Neuronal stem cell (in vitro differentiated cells): ENCODE measurements at regions not wholly inside any gene's neighbourhood (a gene's known extent, or its start where the extent isn't known, plus 50 kb on each side); places are given as distances from the start of the nearest gene placed in this dataset.

Source experiments
- DNase-seq: peaks from one replicate; pipeline ENCODE4 v3.0.0-alpha.2; 2013; ENCODE audit warnings: low spot score
- H2AFZ ChIP-seq: one replicate; pipeline ENCODE4 v1.6.1; 2013; ENCODE audit warnings: mild to moderate bottlenecking, low read length, inconsistent platforms
- H2AK5ac ChIP-seq: 2 replicates; pipeline ENCODE4 v1.6.1; 2013; ENCODE audit warnings: low read depth, mild to moderate bottlenecking, inconsistent platforms, low read length, moderate library complexity, mixed read lengths
- H2BK120ac ChIP-seq: 2 replicates; pipeline ENCODE4 v1.6.1; 2013; ENCODE audit warnings: low read depth, mild to moderate bottlenecking, inconsistent platforms, low read length, moderate library complexity, mixed read lengths
- H2BK12ac ChIP-seq: one replicate; pipeline ENCODE4 v1.6.1; 2013; ENCODE audit warnings: low read length, inconsistent platforms
- H2BK15ac ChIP-seq: 2 replicates; pipeline ENCODE4 v1.6.1; 2013; ENCODE audit warnings: mild to moderate bottlenecking, low read length, inconsistent platforms, mixed read lengths
- H2BK5ac ChIP-seq: one replicate; pipeline ENCODE4 v1.6.1; 2013; ENCODE audit warnings: inconsistent platforms, mild to moderate bottlenecking, low read length, moderate library complexity
- H3K14ac ChIP-seq: one replicate; pipeline ENCODE4 v1.6.1; 2013; ENCODE audit warnings: low read length, inconsistent platforms
- H3K18ac ChIP-seq: 2 replicates; pipeline ENCODE4 v1.6.1; 2013; ENCODE audit warnings: low read length, inconsistent platforms
- H3K23ac ChIP-seq: 2 replicates; pipeline ENCODE4 v1.6.1; 2013; ENCODE audit warnings: low read depth, mild to moderate bottlenecking, mixed read lengths, low read length, inconsistent platforms; ENCODE audit not compliant: poor library complexity
- H3K27ac ChIP-seq: replicated peaks from 3 replicates; pipeline ENCODE4 v1.5.1; 2013; ENCODE audit warnings: low read length, inconsistent platforms
- H3K27me3 ChIP-seq, 3 experiments: 2 replicates each; pipeline ENCODE4 v1.6.1; 2013; ENCODE audit warnings: low read length in 3 of 3, mild to moderate bottlenecking in 2 of 3, inconsistent platforms in 1 of 3, low read depth in 1 of 3, mixed read lengths in 1 of 3, moderate library complexity in 1 of 3; ENCODE audit not compliant: control insufficient read depth in 3 of 3, insufficient read depth in 3 of 3
- H3K36me3 ChIP-seq, 2 donors: replicated peaks in 1 of 2; 2 replicates each; pipeline ENCODE4 v1.6.1; 2013; ENCODE audit warnings: low read length in 2 of 2; ENCODE audit not compliant: control insufficient read depth in 2 of 2, insufficient read depth in 2 of 2
- H3K4ac ChIP-seq: 2 replicates; pipeline ENCODE4 v1.6.1; 2013; ENCODE audit warnings: inconsistent platforms, mild to moderate bottlenecking, low read length, moderate library complexity
- H3K4me1 ChIP-seq, 2 donors: 1 replicate in 1 of 2; 2 replicates in 1 of 2; pipeline ENCODE4 v1.6.1; 2013; ENCODE audit warnings: low read length in 2 of 2, low read depth in 1 of 2; ENCODE audit not compliant: control insufficient read depth in 2 of 2, insufficient read depth in 1 of 2
- H3K4me2 ChIP-seq: one replicate; pipeline ENCODE4 v1.6.1; 2013; ENCODE audit warnings: mild to moderate bottlenecking, low read length, inconsistent platforms; ENCODE audit not compliant: insufficient read depth, poor library complexity, severe bottlenecking
- H3K4me3 ChIP-seq, 2 donors: 2 replicates each; pipeline ENCODE4 v1.5.1; 2013; ENCODE audit warnings: low read length in 2 of 2, mild to moderate bottlenecking in 2 of 2, inconsistent platforms in 1 of 2, moderate library complexity in 1 of 2
- H3K79me1 ChIP-seq: one replicate; pipeline ENCODE4 v1.6.1; 2013; ENCODE audit warnings: low read depth, mild to moderate bottlenecking, inconsistent platforms, low read length, moderate library complexity
- H3K9ac ChIP-seq: one replicate; pipeline ENCODE4 v1.6.1; 2013; ENCODE audit warnings: mild to moderate bottlenecking, low read depth, low read length, inconsistent platforms; ENCODE audit not compliant: poor library complexity
- H3K9me3 ChIP-seq, 2 donors: replicated peaks in 1 of 2; 2 replicates each; pipeline versions ENCODE3 to v1.6.1; 2013; ENCODE audit warnings: low read length in 2 of 2, mild to moderate bottlenecking in 2 of 2, inconsistent platforms in 1 of 2, low read depth in 1 of 2, mixed read lengths in 1 of 2, moderate library complexity in 1 of 2; ENCODE audit not compliant: control insufficient read depth in 2 of 2, insufficient read depth in 1 of 2
- H4K8ac ChIP-seq: one replicate; pipeline ENCODE4 v1.6.1; 2013; ENCODE audit warnings: low read depth, mild to moderate bottlenecking, inconsistent platforms, low read length, moderate library complexity
- H4K91ac ChIP-seq: one replicate; pipeline ENCODE4 v1.6.1; 2013; ENCODE audit warnings: low read length, low read depth, mild to moderate bottlenecking, inconsistent platforms; ENCODE audit not compliant: poor library complexity
- WGBS, 2 donors: extraction: QIAGEN DNeasy Blood & Tissue Kit; methylation state at CpG; one replicate each; pipeline ENCODE4 v1.1.7; 2013; ENCODE audit warnings: missing lambda C conversion rate in 2 of 2, mixed read lengths in 1 of 2; ENCODE audit not compliant: insufficient read length in 2 of 2, insufficient replicate concordance in 1 of 2; ENCODE audit errors: extremely low coverage in 2 of 2; 5-methylcytosine and 5-hydroxymethylcytosine counted together

DNA sequence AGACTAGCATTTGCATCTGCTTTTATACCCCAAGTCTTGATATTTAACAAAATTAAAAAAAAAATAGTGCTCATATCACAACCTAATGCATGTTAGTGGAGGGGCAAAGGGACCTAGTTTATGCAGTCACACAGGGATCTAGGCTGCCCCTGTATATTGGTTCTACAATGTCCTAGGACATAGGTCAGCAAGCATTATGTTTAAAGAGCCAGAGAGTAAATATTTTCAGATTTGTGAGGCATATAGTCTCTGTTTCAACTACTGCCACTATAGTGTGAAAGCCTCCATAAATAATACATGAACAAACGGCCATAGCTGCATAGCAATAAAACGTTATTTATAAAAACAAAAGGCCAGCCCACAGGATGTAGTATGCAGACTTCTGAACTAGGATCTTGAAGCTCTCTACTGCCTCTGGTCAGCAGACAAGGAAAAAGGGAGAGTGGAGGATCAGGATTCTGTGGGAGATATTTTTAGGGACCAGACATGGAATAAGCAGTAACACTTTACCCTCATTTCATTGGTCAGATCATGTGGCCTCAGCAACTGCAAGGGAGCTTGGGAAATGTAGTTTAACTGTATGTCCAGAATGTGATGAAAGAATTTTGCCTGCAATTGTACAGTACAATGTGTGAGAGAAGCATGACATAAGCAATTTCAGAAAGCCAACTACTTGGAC, 414.2 kb upstream of the SPTLC3 start:
- Histone ChIP-seq H3K23ac (no peak overlapping the region), H2BK12ac (no peak overlapping the region), H3K4me3 (no peak overlapping the region), H3K4ac (no peak overlapping the region), H2BK5ac (no peak overlapping the region), H2BK120ac (no peak overlapping the region), H3K27me3 (no peaks in the 10 kb centered on the region), H2AK5ac (no peak overlapping the region), H3K4me2 (no peak overlapping the region), H3K27ac (no peak overlapping the region), H3K14ac (no peak overlapping the region), H3K36me3 (no peaks in the 10 kb centered on the region), H3K18ac (no peak overlapping the region), H4K91ac (no peak overlapping the region), H3K4me1 (no peaks in the 10 kb centered on the region), H4K8ac (no peak overlapping the region), H3K79me1 (no peaks in the 10 kb centered on the region), H2BK15ac (no peak overlapping the region), H2AFZ (peak overlapping the region; percentile 80), H3K9me3 (no peaks in the 10 kb centered on the region), H3K9ac (no peak overlapping the region)
- WGBS, 2 donors = no CpG with 5 or more reads among the region's 2 CpGs
- no peak for DNase-seq

DNA sequence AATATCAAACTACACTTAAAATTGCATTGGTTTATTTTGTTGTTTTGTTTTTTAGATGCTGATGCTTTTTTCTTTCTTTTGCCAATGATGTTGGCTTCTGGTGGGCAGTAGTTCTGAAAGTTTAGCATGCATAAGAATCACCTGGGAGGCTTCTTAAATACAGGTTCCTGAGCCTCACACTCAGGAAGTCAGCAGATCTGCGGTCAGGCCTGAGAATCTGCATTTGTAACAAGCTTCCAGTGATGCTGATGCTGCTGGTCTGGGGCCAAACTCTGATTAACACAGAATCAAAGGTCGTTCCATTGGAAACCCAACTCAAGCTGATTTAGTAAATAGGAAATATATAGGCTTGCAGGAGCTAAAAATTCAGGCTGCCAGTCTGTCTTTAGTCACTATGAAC, 412.9 kb upstream of the SPTLC3 start:
- Histone ChIP-seq H3K23ac (no peak overlapping the region), H2BK120ac (no peak overlapping the region), H3K4me1 (no peaks in the 10 kb centered on the region), H3K27ac (no peak overlapping the region), H2AK5ac (no peak overlapping the region), H4K91ac (no peak overlapping the region), H3K79me1 (no peaks in the 10 kb centered on the region), H3K36me3 (no peaks in the 10 kb centered on the region), H3K9me3 (no peaks in the 10 kb centered on the region), H3K4me3 (no peak overlapping the region), H4K8ac (no peak overlapping the region), H2BK5ac (no peak overlapping the region), H2BK15ac (no peak overlapping the region), H2AFZ (no peak overlapping the region), H3K18ac (no peak overlapping the region), H2BK12ac (no peak overlapping the region), H3K4me2 (no peak overlapping the region), H3K9ac (no peak overlapping the region), H3K4ac (no peak overlapping the region), H3K27me3 (no peaks in the 10 kb centered on the region), H3K14ac (no peak overlapping the region)
- no CpG with 5 or more reads among the region's 2 CpGs for WGBS, 2 donors
- no peak for DNase-seq

DNA sequence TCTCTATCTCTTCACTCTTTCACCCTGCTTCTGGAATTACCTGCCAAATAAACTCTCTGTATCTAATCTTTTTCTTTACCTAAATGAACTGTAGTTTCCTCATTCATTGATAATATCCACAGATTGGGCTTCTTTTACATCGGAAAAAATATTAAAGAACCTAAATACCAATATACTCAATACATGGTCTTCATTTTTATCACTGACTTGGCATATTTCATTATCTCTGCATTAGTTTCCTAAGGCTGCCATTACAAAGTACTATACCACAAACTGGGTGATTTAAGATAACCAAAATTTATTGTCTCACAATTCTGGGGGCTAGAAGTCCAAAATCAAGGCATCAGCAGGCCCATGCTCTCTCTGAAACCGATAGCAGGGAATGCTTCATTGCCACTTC, 411.9 kb upstream of the SPTLC3 start:
- H2BK120ac ChIP-seq = no peak overlapping the region
- DNase-seq = no peak
- no peak overlapping the region for H3K14ac ChIP-seq
- no peaks in the 10 kb centered on the region for H3K9me3 ChIP-seq
- H3K27ac ChIP-seq = no peak overlapping the region
- no peak overlapping the region for H3K18ac ChIP-seq
- H3K36me3 ChIP-seq = no peaks in the 10 kb centered on the region
- WGBS, 2 donors = no CpG with 5 or more reads among the region's 2 CpGs
- H2BK5ac ChIP-seq = no peak overlapping the region
- no peak overlapping the region for H4K8ac ChIP-seq
- H3K23ac ChIP-seq = no peak overlapping the region
- H3K4ac ChIP-seq = no peak overlapping the region
- no peaks in the 10 kb centered on the region for H3K79me1 ChIP-seq
- H2AFZ ChIP-seq = no peak overlapping the region
- H3K4me2 ChIP-seq = no peak overlapping the region
- H3K9ac ChIP-seq = no peak overlapping the region
- no peak overlapping the region for H2AK5ac ChIP-seq
- no peak overlapping the region for H3K4me3 ChIP-seq
- H2BK15ac ChIP-seq = no peak overlapping the region
- no peaks in the 10 kb centered on the region for H3K4me1 ChIP-seq
- H2BK12ac ChIP-seq = no peak overlapping the region
- no peak overlapping the region for H4K91ac ChIP-seq
- H3K27me3 ChIP-seq = no peaks in the 10 kb centered on the region

DNA sequence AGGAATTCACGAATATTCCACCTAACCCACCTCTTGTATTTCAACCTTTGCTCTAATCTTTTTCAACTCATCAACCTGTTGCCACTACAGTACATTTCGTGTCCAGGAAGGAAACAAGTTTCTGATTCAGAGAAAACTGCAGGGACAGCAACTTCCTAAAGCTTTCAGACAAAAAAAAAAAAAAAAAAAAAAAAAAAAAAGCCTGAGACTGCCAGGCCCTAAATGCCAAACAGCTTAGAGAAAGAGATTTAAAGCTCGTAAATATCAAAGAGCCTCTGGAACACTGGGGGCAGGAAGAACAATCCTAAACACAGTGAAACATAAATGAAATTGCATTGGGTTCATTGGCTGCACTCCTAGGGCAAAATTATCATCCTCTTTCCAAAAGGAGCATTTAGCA, 411.2 kb upstream of the SPTLC3 start:
- Histone ChIP-seq H3K36me3 (no peaks in the 10 kb centered on the region), H3K4ac (no peak overlapping the region), H3K79me1 (no peaks in the 10 kb centered on the region), H2BK120ac (no peak overlapping the region), H3K23ac (no peak overlapping the region), H3K4me2 (no peak overlapping the region), H2AFZ (no peak overlapping the region), H3K14ac (no peak overlapping the region), H3K9me3 (no peaks in the 10 kb centered on the region), H3K4me1 (no peaks in the 10 kb centered on the region), H3K27me3 (no peaks in the 10 kb centered on the region), H3K9ac (no peak overlapping the region), H2BK5ac (no peak overlapping the region), H4K8ac (no peak overlapping the region), H2BK15ac (no peak overlapping the region), H2BK12ac (no peak overlapping the region), H4K91ac (no peak overlapping the region), H2AK5ac (no peak overlapping the region), H3K4me3 (no peak overlapping the region), H3K18ac (no peak overlapping the region), H3K27ac (no peak overlapping the region)
- no CpG with 5 or more reads among the region's 3 CpGs for WGBS, 2 donors
- DNase-seq = no peak
